Spleen (tissue), 7 donors: ENCODE measurements at regions not wholly inside any gene's neighbourhood (a gene's known extent, or its start where the extent isn't known, plus 50 kb on each side); places are given as distances from the start of the nearest gene placed in this dataset.

Experiments used
- CTCF ChIP-seq, 11 experiments: fragments of 200-600 bp in 7 of 11; fragments of 450-650 bp in 4 of 11; sonication (generic) in 4 of 11; IDR thresholded peaks in 8 of 11; conservative IDR thresholded peaks in 3 of 11; 1 replicate in 7 of 11; 2 replicates in 4 of 11; pipeline versions ENCODE4 v1.4.0 to v1.8.0; 2016 to 2021; ENCODE audit warnings: antibody characterized with exemption in 11 of 11, inconsistent platforms in 4 of 11, mild to moderate bottlenecking in 1 of 11
- POLR2A ChIP-seq, 3 donors: fragments of 450-650 bp; IDR thresholded peaks; one replicate each; pipeline ENCODE4 v1.5.1; 2017; ENCODE audit warnings: antibody characterized with exemption in 3 of 3, mild to moderate bottlenecking in 1 of 3
- POLR2AphosphoS5 ChIP-seq, 3 donors: sonication (generic); formaldehyde crosslinking; IDR thresholded peaks; one replicate each; pipeline ENCODE4 v1.5.1; 2017; ENCODE audit warnings: antibody characterized with exemption in 3 of 3
- donor health status: DM: no; HTN: no; CAD: no; lungs with moderate emphysema.
- donor health status: DM: no; HTN: no; CAD: no.
- donor health status: DM: no; HTN: no; CAD: no.

GRCh38 chr21:38173276-38174035, 83.3 kb upstream of the KCNJ15 start:
- no peak for TF ChIP-seq CTCF (IDR thresholded peaks at IDR 0.05 in 8 of 11, conservative IDR thresholded peaks at IDR 0.05 in 3 of 11)
- TF ChIP-seq POLR2A (IDR thresholded peaks at IDR 0.05), result no peak
- TF ChIP-seq POLR2AphosphoS5 (IDR thresholded peaks at IDR 0.05), result no peak
